GM19023 (cell line): ENCODE measurements at regions not wholly inside any gene's neighbourhood (a gene's known extent, or its start where the extent isn't known, plus 50 kb on each side); places are given as distances from the start of the nearest gene placed in this dataset.
"Not testable (repeated sequence)": the region's sequence is repeated elsewhere in the genome, so short reads cannot be mapped to it uniquely, and the experiment has no call there.

Experiments
- ATAC-seq: cut with Tn5 transposase; IDR thresholded peaks from one replicate; pipeline ENCODE4 v1.9.1; 2021; ENCODE audit warnings: mild to moderate bottlenecking, moderate library complexity; ENCODE audit not compliant: unreplicated experiment

DNA sequence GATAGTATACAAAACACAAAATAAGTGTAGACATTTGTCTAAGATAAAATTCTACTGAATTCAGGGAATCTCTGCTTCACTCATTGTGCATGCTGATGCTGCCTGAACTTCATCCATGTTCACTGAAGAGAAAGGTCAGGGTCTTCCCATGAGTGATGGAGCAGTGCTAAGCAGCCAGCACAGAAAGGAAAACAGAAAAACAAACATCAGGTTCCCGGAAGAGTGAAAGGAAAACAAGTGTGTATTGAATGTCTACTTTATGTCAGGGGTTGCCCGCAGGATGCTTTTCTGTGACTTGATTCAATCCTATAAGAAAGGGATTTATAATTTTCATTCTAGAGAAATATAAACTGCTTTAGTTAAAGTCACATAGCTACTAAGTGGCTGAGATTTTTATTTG lies 522.4 kb downstream of the RAB28 start:
- no peak for ATAC-seq

GRCh38 chr4:12958436-12958835 lies 525.7 kb downstream of the RAB28 start:
- ATAC-seq, result no peak

- no peak for ATAC-seq
These were observed 527.0 kb downstream of the RAB28 start for GRCh38 chr4:12957108-12957507.

- no peak for ATAC-seq
These were observed 528.1 kb downstream of the RAB28 start for GRCh38 chr4:12956026-12956425.

DNA sequence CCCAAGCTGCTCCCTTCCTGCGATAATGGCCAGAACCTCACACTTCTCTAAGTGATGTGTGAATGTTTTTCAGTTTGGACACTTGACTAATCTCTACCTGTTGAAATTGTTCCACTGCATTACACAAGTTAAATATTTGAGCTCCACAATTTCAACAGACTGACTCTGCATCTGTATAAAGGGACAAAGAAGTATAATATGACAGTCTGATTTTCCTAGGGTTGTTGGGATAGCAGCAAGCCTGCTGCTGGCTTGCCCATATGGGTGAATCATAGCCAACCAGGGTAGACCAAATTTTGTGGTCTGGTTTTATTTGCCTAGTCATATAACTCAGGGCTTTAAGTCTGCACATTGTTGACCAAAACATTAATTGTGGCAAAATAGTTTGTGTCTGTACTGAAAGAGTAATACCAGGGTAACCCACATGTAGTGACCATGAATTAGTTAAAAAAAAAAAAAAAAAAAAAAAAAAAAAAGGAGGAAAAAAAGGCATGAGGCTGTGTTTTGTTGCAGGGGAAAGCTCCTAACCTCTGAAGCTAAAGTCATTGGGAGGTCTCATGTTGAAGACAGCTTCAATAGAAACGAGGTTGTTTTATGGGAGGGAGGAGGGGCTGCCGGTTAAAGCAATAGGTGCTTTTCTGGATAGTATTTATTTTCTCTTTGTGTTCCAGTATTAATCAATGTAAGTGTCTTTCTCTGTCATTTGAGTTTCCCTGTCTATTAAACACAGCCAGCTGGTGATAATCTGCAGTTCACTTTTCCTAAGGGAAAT lies 534.2 kb downstream of the RAB28 start:
- ATAC-seq, result no peak

- no peak for ATAC-seq
These were observed 541.1 kb downstream of the RAB28 start for GRCh38 chr4:12943069-12943468.

DNA sequence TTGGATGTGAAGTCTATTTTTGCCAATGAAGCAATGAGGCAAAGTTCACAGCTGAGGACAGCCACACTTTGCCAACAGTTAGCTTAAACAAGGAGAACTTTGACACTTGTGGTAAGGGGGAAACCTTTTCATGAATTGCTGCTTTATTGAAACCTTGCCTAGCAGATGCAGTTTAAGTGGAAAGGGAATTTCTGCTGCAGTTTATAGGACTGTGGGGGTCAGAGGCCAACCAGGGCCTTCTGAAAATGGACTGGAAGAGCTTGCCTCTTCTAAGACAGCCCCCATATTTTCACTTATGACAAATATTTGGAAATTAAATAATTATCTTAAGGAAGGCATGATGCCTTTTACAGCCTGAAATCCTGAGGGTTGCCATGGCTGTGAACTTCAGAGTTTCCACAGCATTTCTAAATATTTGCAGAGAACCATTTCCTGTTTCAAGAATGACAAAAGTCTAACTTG lies 550.3 kb downstream of the RAB28 start:
- ATAC-seq, result no peak

- no peak for ATAC-seq
These were observed 551.8 kb downstream of the RAB28 start for GRCh38 chr4:12932203-12932788.

DNA sequence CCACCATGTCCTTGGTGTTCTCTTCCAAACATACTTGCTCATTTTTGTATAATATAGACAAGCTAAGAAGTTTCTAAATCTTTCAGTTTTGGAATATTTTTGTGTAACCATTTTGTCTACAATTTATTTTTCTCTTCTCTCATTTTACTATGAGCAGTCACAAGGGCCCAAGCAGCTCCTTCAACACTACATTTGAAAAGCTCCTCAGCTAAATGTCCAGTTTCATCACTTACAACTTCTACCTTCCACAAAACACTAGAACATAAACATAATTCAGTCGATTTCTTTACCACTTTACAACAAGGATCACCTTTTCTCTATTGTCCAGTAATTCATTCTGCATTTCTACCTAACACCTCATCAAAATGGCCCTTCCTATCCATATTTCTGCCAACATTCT lies 554.4 kb downstream of the RAB28 start:
- ATAC-seq, result no peak

DNA sequence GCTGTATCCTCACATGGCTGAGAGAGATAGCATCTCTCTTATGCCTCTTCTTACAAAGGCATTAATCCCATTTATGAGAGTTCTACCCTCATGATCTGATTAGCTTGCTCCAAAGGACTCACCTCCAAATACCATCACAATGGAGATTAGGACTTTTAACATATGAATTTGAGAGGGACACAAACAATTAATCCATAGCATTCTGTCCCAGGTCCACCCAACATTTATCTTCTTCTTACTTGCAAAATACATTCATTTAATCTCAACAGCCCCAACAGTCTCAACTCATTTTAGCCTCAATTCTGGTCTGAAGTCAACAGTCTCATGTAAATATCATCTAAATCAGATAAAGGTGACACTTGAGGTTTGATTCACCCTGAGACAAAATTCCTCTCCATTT lies 555.4 kb downstream of the RAB28 start:
- ATAC-seq, result no peak

- ATAC-seq, result no peak
These were observed 557.7 kb downstream of the RAB28 start for GRCh38 chr4:12926189-12927066.

GRCh38 chr4:12924728-12925320 lies 559.3 kb downstream of the RAB28 start:
- ATAC-seq, result no peak

DNA sequence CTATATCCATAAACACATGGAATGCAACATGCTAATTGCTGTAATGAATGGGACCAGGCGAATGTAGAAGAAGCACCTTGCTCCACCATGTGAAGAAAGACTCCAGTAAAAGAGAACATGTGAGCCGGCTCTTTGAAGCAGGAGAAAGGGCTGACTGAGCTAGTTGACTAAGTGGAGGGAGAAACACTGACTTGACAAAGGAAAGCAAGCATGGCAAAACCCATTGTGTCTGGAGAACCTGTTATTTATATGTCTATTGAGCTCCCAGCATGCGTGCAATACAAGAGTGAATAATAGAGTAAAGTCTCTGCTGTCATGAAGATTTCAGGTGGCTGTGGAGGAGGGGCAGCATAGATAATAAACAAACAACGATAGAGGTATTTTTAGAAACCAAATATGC lies 559.9 kb downstream of the RAB28 start:
- no peak for ATAC-seq

DNA sequence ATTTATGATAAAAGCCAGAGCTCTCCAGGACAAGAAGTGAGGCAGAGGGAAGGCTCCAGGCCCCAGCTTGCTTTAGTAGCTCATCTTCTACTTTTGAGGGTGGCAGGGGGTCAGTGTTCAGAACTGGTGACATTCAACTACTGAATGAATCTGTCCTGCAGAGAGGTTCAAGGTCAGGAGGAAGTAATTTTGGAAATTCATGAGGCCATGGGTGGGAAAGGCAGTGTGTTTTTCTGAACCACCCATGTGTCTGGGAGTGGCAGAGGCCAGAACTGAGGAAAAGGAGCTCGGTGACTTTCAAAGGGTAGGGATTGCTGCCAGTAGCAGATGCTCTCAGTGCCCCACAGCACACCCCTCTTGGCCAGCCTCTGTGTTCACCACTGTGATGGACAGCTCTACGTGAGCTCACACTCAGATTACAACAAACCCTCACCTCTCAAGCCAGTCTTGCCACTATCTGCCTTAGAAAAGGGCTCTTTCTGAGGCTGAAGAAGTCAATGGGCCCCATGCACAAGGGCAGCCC lies 571.2 kb downstream of the RAB28 start:
- ATAC-seq, result no peak

DNA sequence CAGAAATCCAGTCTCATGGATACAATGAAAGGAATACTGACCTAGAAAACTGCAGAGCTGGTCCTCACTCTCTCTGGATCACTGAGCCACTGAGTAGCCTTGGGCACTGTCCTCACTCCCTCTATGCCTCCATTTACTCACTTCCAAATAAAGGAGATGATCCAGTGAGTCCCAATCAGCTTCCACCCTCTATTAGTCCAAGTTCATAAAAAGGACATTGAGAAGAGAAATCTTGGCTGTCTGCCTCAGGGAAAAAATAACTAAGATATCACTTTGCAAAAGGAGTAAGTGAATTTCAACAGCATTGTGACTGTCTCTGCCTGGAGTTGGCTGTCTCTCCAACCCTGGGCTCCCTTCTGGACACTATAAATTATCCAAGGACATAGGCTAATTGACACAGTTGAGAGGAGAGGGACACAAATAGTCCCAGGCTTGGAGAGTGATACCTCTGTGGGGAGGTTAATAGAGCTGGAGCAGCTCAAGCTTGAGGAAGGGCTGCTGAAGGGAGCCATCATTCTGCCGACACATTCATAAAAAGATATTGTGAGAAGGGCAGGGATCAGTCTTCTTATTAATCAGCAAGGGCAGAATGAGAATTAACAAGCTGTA lies 572.3 kb downstream of the RAB28 start:
- no peak for ATAC-seq

DNA sequence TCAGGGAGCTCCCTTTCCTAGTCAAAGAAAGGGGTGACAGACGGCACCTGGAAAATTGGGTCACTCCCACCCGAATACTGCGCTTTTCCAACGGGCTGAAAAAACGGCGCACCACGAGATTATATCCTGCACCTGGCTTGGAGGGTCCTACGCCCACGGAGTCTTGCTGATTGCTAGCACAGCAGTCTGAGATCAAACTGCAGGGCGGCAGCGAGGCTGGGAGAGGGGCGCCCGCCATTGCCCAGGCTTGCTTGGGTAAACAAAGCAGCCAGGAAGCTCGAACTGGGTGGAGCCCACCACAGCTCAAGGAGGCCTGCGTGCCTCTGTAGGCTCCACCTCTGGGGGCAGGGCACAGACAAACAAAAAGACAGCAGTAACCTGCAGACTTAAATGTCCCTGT lies 580.5 kb downstream of the RAB28 start:
- not testable (repeated sequence) for ATAC-seq

DNA sequence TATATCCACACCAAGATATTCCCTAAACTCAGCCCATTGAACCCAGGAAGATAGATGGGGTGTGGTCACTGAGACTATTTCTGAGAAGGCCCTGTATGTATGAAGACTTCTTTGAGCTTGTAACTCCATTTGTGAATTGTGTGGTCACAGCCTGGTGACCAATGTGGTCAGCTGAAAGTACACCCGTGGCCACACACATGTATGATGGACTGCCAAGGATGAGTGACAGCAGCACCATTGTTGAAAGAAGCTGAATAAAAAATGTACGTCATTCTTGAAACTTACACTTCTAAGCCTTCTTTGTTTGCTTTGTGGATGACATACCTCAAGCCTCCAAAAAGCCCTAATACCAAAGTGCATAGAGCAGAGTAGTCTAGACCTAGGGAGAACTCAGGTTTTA lies 581.4 kb downstream of the RAB28 start:
- ATAC-seq, result no peak

DNA sequence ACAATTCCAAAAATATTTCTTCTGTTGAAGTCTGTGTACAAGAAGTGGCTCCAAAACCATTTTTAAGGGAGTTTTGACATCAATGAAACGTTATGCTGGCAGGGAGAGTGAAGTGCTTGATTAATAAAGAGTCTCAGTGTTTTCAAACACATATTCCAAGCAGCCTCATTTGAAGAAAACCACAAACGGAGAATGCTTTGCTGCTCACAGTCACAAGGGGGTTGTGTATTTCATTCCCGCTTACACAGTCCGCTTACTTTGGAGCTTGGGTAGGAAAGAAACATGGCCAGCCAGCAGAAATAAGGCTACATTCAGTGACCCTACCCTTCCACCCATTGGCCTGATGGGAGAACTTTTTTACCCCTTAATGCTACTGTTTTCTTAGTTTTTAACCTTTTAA lies 586.2 kb downstream of the RAB28 start:
- no peak for ATAC-seq

GRCh38 chr4:12894062-12894461 lies 590.1 kb downstream of the RAB28 start:
- no peak for ATAC-seq

GRCh38 chr4:12889054-12889453 lies 595.1 kb downstream of the RAB28 start:
- no peak for ATAC-seq
